ENCODE measurements at regions not wholly inside any gene's neighbourhood (a gene's known extent, or its start where the extent isn't known, plus 50 kb on each side); places are given as distances from the start of the nearest gene placed in this dataset.

GRCh38 chr16:60346256-60346655, 1612.1 kb upstream of the GOT2 start:
- TF ChIP-seq POLR2AphosphoS5 (IDR thresholded peaks at IDR 0.05; ENCODE audit: low read depth, low read length) = no peak
- TF ChIP-seq TAF1 (IDR thresholded peaks at IDR 0.05; ENCODE audit: borderline replicate concordance, insufficient read depth, low read length) = no peak
- TF ChIP-seq SIN3A (IDR thresholded peaks at IDR 0.05; ENCODE audit: borderline replicate concordance, insufficient read depth, low read length) = no peak

All from PFSK-1 (cell line).